HepG2 (cell line): ENCODE measurements at regions not wholly inside any gene's neighbourhood (a gene's known extent, or its start where the extent isn't known, plus 50 kb on each side); places are given as distances from the start of the nearest gene placed in this dataset.

Experiments
- ATAC-seq: fragments of 200-7000 bp; cut with Tn5 transposase; 3 replicates; pipeline ENCODE4 v1.9.1; 2020; ENCODE audit warnings: mild to moderate bottlenecking, moderate library complexity
- BruUV-seq: library from RNA; stranded (reverse); fragments of 400-500 nt; replicated peaks from 2 replicates; lab custom pipeline; 2021; lab: Mats Ljungman, UMichigan
- CTCF ChIA-PET: fragments of 300-600 bp; formaldehyde crosslinking; extraction: SDS; loops from one replicate; lab custom pipeline; 2021; ENCODE audit warnings: low total read pairs, inconsistent platforms, low intra/inter-chr PET ratio; lab: Yijun Ruan, JAX
- POLR2A ChIA-PET: fragments of 350-600 bp; sonication (Branson Sonifier 250); formaldehyde crosslinking; loops from one replicate; lab custom pipeline; 2020; ENCODE audit warnings: antibody characterized with exemption, inconsistent platforms; lab: Yijun Ruan, JAX
- DNase-seq: peaks from one replicate; pipeline ENCODE4 v3.0.0-alpha.2; 2015; ENCODE audit warnings: low spot score
- FAIRE-seq: peaks from 3 replicates; lab custom pipeline; 2011; peaks lifted over from hg19 to GRCh38; lab: Jason Lieb, UNC
- H2AFZ ChIP-seq: one replicate; pipeline ENCODE4 v1.6.1; 2011; ENCODE audit warnings: low read length, inconsistent platforms
- H3K27ac ChIP-seq: fragments of 300-600 bp; 3 replicates; pipeline ENCODE4 v1.8.0; 2011; ENCODE audit warnings: mixed run types, mild to moderate bottlenecking, mixed read lengths, low read length, inconsistent platforms; ENCODE audit not compliant: insufficient read depth; ENCODE audit errors: extremely low read length
- H3K27me3 ChIP-seq, 2 experiments: fragments of 200-600 bp in 1 of 2; 2 replicates in 1 of 2; 3 replicates in 1 of 2; pipeline versions ENCODE4 v1.6.0 to v1.8.0; 2011; ENCODE audit warnings: low read length in 2 of 2, mild to moderate bottlenecking in 2 of 2, moderate library complexity in 2 of 2, inconsistent platforms in 1 of 2; ENCODE audit not compliant: insufficient read depth in 2 of 2, control insufficient read depth in 1 of 2
- H3K36me3 ChIP-seq, 2 experiments: fragments of 200-600 bp in 1 of 2; replicated peaks in 1 of 2; 2 replicates in 1 of 2; 3 replicates in 1 of 2; pipeline versions ENCODE4 v1.5.1 to v1.8.0; 2011; ENCODE audit warnings: low read length in 2 of 2, inconsistent platforms in 1 of 2; ENCODE audit not compliant: insufficient read depth in 2 of 2, control insufficient read depth in 1 of 2
- H3K4me1 ChIP-seq: 2 replicates; pipeline ENCODE4 v1.5.1; 2012; ENCODE audit warnings: low read length, inconsistent platforms; ENCODE audit not compliant: insufficient read depth
- H3K4me2 ChIP-seq: 2 replicates; pipeline ENCODE4 v1.6.0; 2011; ENCODE audit warnings: low read depth, low read length, inconsistent platforms
- H3K4me3 ChIP-seq, 3 experiments: fragments of 200-600 bp in 1 of 3; sonication (generic), shearing (Covaris generic) in 1 of 3; replicated peaks in 1 of 3; 2 replicates each; pipeline ENCODE4 v1.5.1; 2011 to 2016; ENCODE audit warnings: low read length in 3 of 3, inconsistent platforms in 2 of 3, low read depth in 2 of 3, mild to moderate bottlenecking in 2 of 3, control low read depth in 1 of 3, mixed read lengths in 1 of 3; ENCODE audit not compliant: insufficient read depth in 1 of 3
- H3K79me2 ChIP-seq: one replicate; pipeline ENCODE4 v1.6.1; 2011; ENCODE audit warnings: low read length, inconsistent platforms; ENCODE audit not compliant: insufficient read depth
- H3K9ac ChIP-seq: 2 replicates; pipeline ENCODE4 v1.6.0; 2011; ENCODE audit warnings: mild to moderate bottlenecking, low read depth, low read length, inconsistent platforms; ENCODE audit not compliant: insufficient read depth
- H3K9me3 ChIP-seq: 2 replicates; pipeline ENCODE4 v1.5.1; 2012; ENCODE audit warnings: mild to moderate bottlenecking, low read length
- H4K20me1 ChIP-seq: 2 replicates; pipeline ENCODE4 v1.6.0; 2011; ENCODE audit warnings: inconsistent platforms, mild to moderate bottlenecking, low read length, moderate library complexity; ENCODE audit not compliant: insufficient read depth
- AGO1 ChIP-seq: fragments of 200-400 bp; formaldehyde crosslinking; IDR thresholded peaks from 2 replicates; pipeline ENCODE4 v1.6.1; 2017; ENCODE audit warnings: mild to moderate bottlenecking, low read depth, low read length, moderate library complexity; ENCODE audit not compliant: poor library complexity, severe bottlenecking
- ASH2L ChIP-seq: fragments of 300-600, 200-600 bp; sonication (generic); IDR thresholded peaks from 2 replicates; pipeline ENCODE4 v1.7.0; 2017; ENCODE audit warnings: low read depth, mild to moderate bottlenecking, moderate library complexity, mixed read lengths, low read length; ENCODE audit not compliant: insufficient read length
- CBX1 ChIP-seq: IDR thresholded peaks from one replicate; pipeline ENCODE4 v1.6.1; 2016; ENCODE audit warnings: antibody characterized with exemption, low read depth
- FOXP4 ChIP-seq: sonication (generic); formaldehyde crosslinking; IDR thresholded peaks from 2 replicates; pipeline ENCODE4 v1.4.0; 2020; ENCODE audit warnings: missing genetic modification reagents
- GATAD2A ChIP-seq: IDR thresholded peaks from 2 replicates; pipeline ENCODE4 v1.6.1; 2016
- GMEB1 ChIP-seq: sonication (generic); formaldehyde crosslinking; IDR thresholded peaks from 2 replicates; pipeline ENCODE4 v1.5.1; 2020; ENCODE audit warnings: missing genetic modification reagents, mild to moderate bottlenecking, borderline replicate concordance
- MZF1 ChIP-seq: sonication (generic); formaldehyde crosslinking; IDR thresholded peaks from 2 replicates; pipeline ENCODE4 v1.8.1; 2023; ENCODE audit warnings: mild to moderate bottlenecking, missing genetic modification reagents, borderline replicate concordance
- NR2C2 ChIP-seq: sonication (generic); formaldehyde crosslinking; IDR thresholded peaks from 2 replicates; pipeline ENCODE4 v1.4.0; 2020; ENCODE audit warnings: missing genetic modification reagents, mild to moderate bottlenecking, moderate library complexity, borderline replicate concordance
- TIGD3 ChIP-seq: sonication (generic); formaldehyde crosslinking; IDR thresholded peaks from 2 replicates; pipeline ENCODE4 v1.5.1; 2020; ENCODE audit warnings: mild to moderate bottlenecking, missing genetic modification reagents, borderline replicate concordance
- YY1 ChIP-seq: IDR thresholded peaks from 2 replicates; pipeline ENCODE4 v1.6.1; 2011; ENCODE audit warnings: low read length, low read depth, moderate library complexity, mild to moderate bottlenecking; ENCODE audit not compliant: insufficient read depth, insufficient replicate concordance
- ZNF263 ChIP-seq: sonication (generic); formaldehyde crosslinking; IDR thresholded peaks from 2 replicates; pipeline ENCODE4 v1.4.0; 2020; ENCODE audit warnings: missing genetic modification reagents
- ZNF557 ChIP-seq: sonication (generic); formaldehyde crosslinking; IDR thresholded peaks from 2 replicates; pipeline ENCODE4 v1.4.0; 2020; ENCODE audit warnings: missing genetic modification reagents
- ZNF704 ChIP-seq: sonication (generic); formaldehyde crosslinking; IDR thresholded peaks from 2 replicates; pipeline ENCODE4 v1.8.1; 2023; ENCODE audit warnings: mild to moderate bottlenecking, inconsistent platforms, moderate library complexity, missing genetic modification reagents, borderline replicate concordance
- ZNF740 ChIP-seq: sonication (generic); formaldehyde crosslinking; IDR thresholded peaks from 2 replicates; pipeline ENCODE4 v1.4.0; 2020; ENCODE audit warnings: missing genetic modification reagents
- ZNF841 ChIP-seq: sonication (generic); formaldehyde crosslinking; IDR thresholded peaks from 2 replicates; pipeline ENCODE4 v1.8.1; 2023; ENCODE audit warnings: missing genetic modification reagents, borderline replicate concordance
- WGBS: methylation state at CpG from one replicate; pipeline ENCODE4 v1.1.6; 2017; ENCODE audit warnings: low lambda C conversion rate; 5-methylcytosine and 5-hydroxymethylcytosine counted together
- in situ Hi-C: cut with HindIII; loops from 2 replicates; pipeline ENCODE4 v1.10.0; 2017; ENCODE audit warnings: low pct_unique_long_range_greater_than_20kb; ENCODE audit not compliant: extremely low pct_ligation_motif_present
- intact Hi-C: fragments of 100-400 bp; cut with micrococcal nuclease; formaldehyde crosslinking; loops from one replicate; pipeline ENCODE4 v1.10.0; 2022; ENCODE audit not compliant: unreplicated experiment

- BruUV-seq, result no TSS peak
- Histone ChIP-seq H2AFZ (no peak overlapping the region), H3K27ac (no peak overlapping the region), H3K36me3 (no peaks in the 10 kb centered on the region), H3K4me3 (no peak overlapping the region), H3K79me2 (no peaks in the 10 kb centered on the region)
- POLR2A ChIA-PET, result no interaction called here
- 54% methylated on average over 4 of the region's 4 CpGs for WGBS
- in situ Hi-C loops, result no loop called here
- no peak for DNase-seq
- TF ChIP-seq CBX1 (no peak), FOXP4 (CRISPR knock-in tag) (no peak), ZNF557 (CRISPR knock-in tag) (no peak), MZF1 (CRISPR knock-in tag) (no peak), ZNF263 (no peak), ZNF704 (no peak), TIGD3 (CRISPR knock-in tag) (no peak), ZNF841 (CRISPR knock-in tag) (no peak), GMEB1 (CRISPR knock-in tag) (no peak), ZNF740 (CRISPR knock-in tag) (no peak), AGO1 (no peak), GATAD2A (CRISPR knock-in tag) (no peak), ASH2L (no peak), NR2C2 (CRISPR knock-in tag) (no peak), YY1 (no peak)
- TF ChIP-seq, all 625 proteins: peak for 0
- CTCF ChIA-PET, result no interaction called here
- FAIRE-seq (no peak), ATAC-seq (no peak)
- H3K4me1 ChIP-seq, result peaks cover 27% of the 10 kb centered on the region
- no peaks in the 10 kb centered on the region for H3K9me3 ChIP-seq
- no peaks in the 10 kb centered on the region for H4K20me1 ChIP-seq
- H3K9ac ChIP-seq, result no peak overlapping the region
- intact Hi-C loops, result no loop called here
- H3K27me3 ChIP-seq, result no peaks in the 10 kb centered on the region
- H3K4me2 ChIP-seq, result no peak overlapping the region
Observed at GRCh38 chr11:29317694-29318093, 699.1 kb downstream of the KCNA4 start.
